HCT116 (cell line): ENCODE measurements at regions not wholly inside any gene's neighbourhood (a gene's known extent, or its start where the extent isn't known, plus 50 kb on each side); places are given as distances from the start of the nearest gene placed in this dataset.

Experiments used
- CTCF ChIP-seq, 3 experiments: fragments of 200-600 bp in 1 of 3; sonication (generic) in 1 of 3; IDR thresholded peaks in 2 of 3; conservative IDR thresholded peaks in 1 of 3; 2 replicates each; pipeline ENCODE4 v1.5.1; 2012 to 2017; ENCODE audit warnings: low read depth in 2 of 3, low read length in 2 of 3, antibody characterized with exemption in 1 of 3, borderline replicate concordance in 1 of 3, control low read depth in 1 of 3, mild to moderate bottlenecking in 1 of 3, mixed read lengths in 1 of 3, mixed run types in 1 of 3, moderate library complexity in 1 of 3; ENCODE audit not compliant: insufficient read depth in 1 of 3
- EZH2phosphoT487 ChIP-seq: fragments of 200-600 bp; IDR thresholded peaks from 2 replicates; pipeline ENCODE4 v1.6.1; 2018; ENCODE audit warnings: antibody characterized with exemption, borderline replicate concordance
- JUND ChIP-seq: IDR thresholded peaks from 2 replicates; pipeline ENCODE4 v1.6.1; 2012
- MAX ChIP-seq: IDR thresholded peaks from 2 replicates; pipeline ENCODE4 v1.6.1; 2012
- POLR2A ChIP-seq: IDR thresholded peaks from 2 replicates; pipeline ENCODE4 v1.7.0; 2011; ENCODE audit warnings: borderline replicate concordance; ENCODE audit not compliant: insufficient read depth, insufficient read length; ENCODE audit errors: extremely low read depth
- POLR2AphosphoS5 ChIP-seq: IDR thresholded peaks from 2 replicates; pipeline ENCODE4 v1.6.1; 2011; ENCODE audit warnings: mild to moderate bottlenecking, low read depth, low read length, moderate library complexity
- REST ChIP-seq: IDR thresholded peaks from 2 replicates; pipeline ENCODE4 v1.6.1; 2012; ENCODE audit warnings: low read depth
- SIN3A ChIP-seq: IDR thresholded peaks from 2 replicates; pipeline ENCODE4 v1.6.1; 2012; ENCODE audit warnings: low read depth
- SP1 ChIP-seq: IDR thresholded peaks from 2 replicates; pipeline ENCODE4 v1.6.1; 2012; ENCODE audit warnings: low read depth
- YY1 ChIP-seq: IDR thresholded peaks from 2 replicates; pipeline ENCODE4 v1.6.1; 2011; ENCODE audit warnings: low read length, low read depth, moderate library complexity, mild to moderate bottlenecking; ENCODE audit not compliant: insufficient replicate concordance; ENCODE audit errors: extremely low read depth

DNA sequence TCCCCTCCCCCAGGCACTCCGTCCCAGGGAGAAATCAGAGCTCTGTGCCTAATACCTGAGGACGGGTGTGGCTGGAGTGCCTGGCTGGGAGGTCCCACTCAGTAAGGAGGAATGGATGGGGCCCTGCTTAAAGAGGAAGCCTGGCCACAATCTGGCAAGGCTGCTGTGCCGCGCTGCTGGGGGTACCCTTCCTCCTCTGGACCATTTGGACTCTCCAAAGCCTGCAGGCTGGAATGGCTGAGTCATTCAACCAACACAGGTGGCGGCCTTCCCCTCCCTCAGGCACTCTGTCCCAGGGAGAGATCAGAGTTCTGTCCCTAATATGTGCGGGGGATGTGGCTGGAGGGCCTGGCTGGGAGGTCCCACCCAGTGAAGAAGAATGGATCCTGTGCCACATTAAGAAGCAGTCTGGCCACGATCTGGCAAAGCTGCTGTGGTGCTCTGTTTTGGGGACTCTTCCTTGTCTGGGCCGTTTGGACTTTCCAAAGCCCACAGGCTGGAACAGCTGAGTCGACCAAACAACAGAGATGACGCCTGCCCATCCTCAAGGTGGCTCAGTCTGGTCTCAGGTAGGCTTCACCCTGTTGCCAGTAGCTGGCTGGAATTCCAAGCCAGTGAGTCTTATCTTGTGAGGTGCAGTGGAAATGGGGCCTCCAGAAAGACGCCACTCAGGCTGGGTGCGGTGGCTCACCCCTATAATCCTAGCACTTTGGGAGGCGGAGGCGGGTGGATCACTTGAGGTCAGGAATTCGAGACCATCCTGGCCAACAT is 127.3 kb upstream of the HUWE1 start:
- TF ChIP-seq CTCF (IDR thresholded peaks at IDR 0.05 in 2 of 3, conservative IDR thresholded peaks at IDR 0.05 in 1 of 3; ENCODE audit: borderline replicate concordance in 1 of 3, insufficient read depth in 1 of 3, low read depth in 2 of 3, low read length in 2 of 3) (no peak), POLR2A (no peak), POLR2AphosphoS5 (no peak), JUND (no peak), SP1 (no peak), MAX (no peak), EZH2phosphoT487 (no peak), YY1 (no peak), SIN3A (no peak), REST (no peak)
